Natural killer cell (primary cell): ENCODE measurements at regions not wholly inside any gene's neighbourhood (a gene's known extent, or its start where the extent isn't known, plus 50 kb on each side); places are given as distances from the start of the nearest gene placed in this dataset.

ENCODE experiments used
- ATAC-seq, 3 donors: fragments of 150-1000 bp in 2 of 3; fragments of 200-7000 bp in 1 of 3; cut with Tn5 transposase; 1 replicate in 1 of 3; 2 replicates in 2 of 3; pipeline ENCODE4 v1.10.0; 2021; ENCODE audit warnings: mild to moderate bottlenecking in 2 of 3, moderate library complexity in 2 of 3
- DNase-seq, 2 donors: peaks; one replicate each; pipeline versions ENCODE4 v3.0.0 to v3.0.0-alpha.2; 2013 to 2021; ENCODE audit warnings: mixed read lengths in 1 of 2
- H3K27ac ChIP-seq: one replicate; pipeline ENCODE4 v1.5.1; 2013; ENCODE audit warnings: mild to moderate bottlenecking, low read length
- H3K27me3 ChIP-seq: one replicate; pipeline ENCODE4 v1.6.1; 2013; ENCODE audit warnings: low read length; ENCODE audit not compliant: control insufficient read depth, insufficient read depth
- H3K36me3 ChIP-seq: one replicate; pipeline ENCODE4 v1.6.1; 2013; ENCODE audit warnings: low read length; ENCODE audit not compliant: control insufficient read depth, insufficient read depth
- H3K4me1 ChIP-seq: one replicate; pipeline ENCODE4 v1.6.1; 2013; ENCODE audit warnings: low read length; ENCODE audit not compliant: control insufficient read depth, insufficient read depth
- H3K4me3 ChIP-seq: one replicate; pipeline ENCODE4 v1.5.1; 2013; ENCODE audit warnings: low read length
- H3K9me3 ChIP-seq: one replicate; pipeline ENCODE4 v1.6.1; 2013; ENCODE audit warnings: low read length; ENCODE audit not compliant: control insufficient read depth, insufficient read depth
- H3K27ac Mint-ChIP-seq, 2 donors: one replicate each; pipeline ENCODE4 v1.8.0; 2022; ENCODE audit warnings: mild to moderate bottlenecking in 2 of 2, mixed read lengths in 2 of 2, moderate library complexity in 1 of 2
- H3K27me3 Mint-ChIP-seq, 2 donors: one replicate each; pipeline ENCODE4 v1.8.0; 2022; ENCODE audit warnings: low read depth in 2 of 2, mixed read lengths in 2 of 2
- H3K36me3 Mint-ChIP-seq: one replicate; pipeline ENCODE4 v1.8.0; 2022; ENCODE audit warnings: mixed read lengths
- H3K4me1 Mint-ChIP-seq, 2 donors: one replicate each; pipeline ENCODE4 v1.8.0; 2022; ENCODE audit warnings: mixed read lengths in 2 of 2
- H3K4me3 Mint-ChIP-seq: one replicate; pipeline ENCODE4 v1.8.0; 2022; ENCODE audit warnings: mild to moderate bottlenecking, moderate library complexity, mixed read lengths
- H3K9me3 Mint-ChIP-seq, 2 donors: one replicate each; pipeline ENCODE4 v1.8.0; 2022; ENCODE audit warnings: mixed read lengths in 2 of 2
- WGBS: methylation state at CpG from one replicate; pipeline ENCODE4 v1.1.7; 2013; ENCODE audit warnings: missing lambda C conversion rate; ENCODE audit not compliant: insufficient coverage; 5-methylcytosine and 5-hydroxymethylcytosine counted together
- intact Hi-C: fragments of 100-400 bp; cut with micrococcal nuclease; formaldehyde crosslinking; loops from one replicate; pipeline ENCODE4 v1.14.2; 2022
- TF ChIP-seq, protein P1 (sequence below): fragments of 200-600 bp; IDR thresholded peaks from one replicate; pipeline ENCODE4 v1.8.0; 2022; ENCODE audit warnings: antibody characterized with exemption

GRCh38 chr1:239587066-239587465 is 200.7 kb downstream of the CHRM3 start:
- intact Hi-C loops, result no loop called here
- peak; percentile 25 to 69 for DNase-seq
- TF ChIP-seq, protein P1, sequence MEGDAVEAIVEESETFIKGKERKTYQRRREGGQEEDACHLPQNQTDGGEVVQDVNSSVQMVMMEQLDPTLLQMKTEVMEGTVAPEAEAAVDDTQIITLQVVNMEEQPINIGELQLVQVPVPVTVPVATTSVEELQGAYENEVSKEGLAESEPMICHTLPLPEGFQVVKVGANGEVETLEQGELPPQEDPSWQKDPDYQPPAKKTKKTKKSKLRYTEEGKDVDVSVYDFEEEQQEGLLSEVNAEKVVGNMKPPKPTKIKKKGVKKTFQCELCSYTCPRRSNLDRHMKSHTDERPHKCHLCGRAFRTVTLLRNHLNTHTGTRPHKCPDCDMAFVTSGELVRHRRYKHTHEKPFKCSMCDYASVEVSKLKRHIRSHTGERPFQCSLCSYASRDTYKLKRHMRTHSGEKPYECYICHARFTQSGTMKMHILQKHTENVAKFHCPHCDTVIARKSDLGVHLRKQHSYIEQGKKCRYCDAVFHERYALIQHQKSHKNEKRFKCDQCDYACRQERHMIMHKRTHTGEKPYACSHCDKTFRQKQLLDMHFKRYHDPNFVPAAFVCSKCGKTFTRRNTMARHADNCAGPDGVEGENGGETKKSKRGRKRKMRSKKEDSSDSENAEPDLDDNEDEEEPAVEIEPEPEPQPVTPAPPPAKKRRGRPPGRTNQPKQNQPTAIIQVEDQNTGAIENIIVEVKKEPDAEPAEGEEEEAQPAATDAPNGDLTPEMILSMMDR, result no peak
- ATAC-seq, result peak; percentile 76 to 99 (median 99)
- no peak overlapping the region for H3K4me3 Mint-ChIP-seq
- H3K36me3 Mint-ChIP-seq, result no peaks in the 10 kb centered on the region
- H3K9me3 Mint-ChIP-seq, result no peaks in the 10 kb centered on the region
- peaks cover 10 to 11% of the 10 kb centered on the region in 2 donors for H3K4me1 Mint-ChIP-seq
- H3K27ac Mint-ChIP-seq, result peak overlapping the region in 1 of 2 donors; percentile 55
- Histone ChIP-seq H3K36me3 (no peaks in the 10 kb centered on the region), H3K27me3 (no peaks in the 10 kb centered on the region), H3K4me3 (no peak overlapping the region), H3K9me3 (no peaks in the 10 kb centered on the region), H3K4me1 (peaks cover 7% of the 10 kb centered on the region), H3K27ac (no peak overlapping the region)
- peaks cover 0 to 7% of the 10 kb centered on the region in 2 donors for H3K27me3 Mint-ChIP-seq
- WGBS, result 38% methylated on average over 6 of the region's 8 CpGs

GRCh38 chr1:239587574-239588369 is 201.4 kb downstream of the CHRM3 start:
- ATAC-seq (no peak), DNase-seq (no peak)
- Histone ChIP-seq H3K9me3 (no peaks in the 10 kb centered on the region), H3K27ac (no peak overlapping the region), H3K36me3 (no peaks in the 10 kb centered on the region), H3K4me3 (no peak overlapping the region), H3K27me3 (no peaks in the 10 kb centered on the region), H3K4me1 (peaks cover 7% of the 10 kb centered on the region)
- peak overlapping the region; percentile 22 to 55 for H3K27ac Mint-ChIP-seq
- WGBS, result 92% methylated on average over 6 of the region's 6 CpGs
- intact Hi-C loops, result no loop called here
- TF ChIP-seq, protein P1, result no peak
- H3K9me3 Mint-ChIP-seq, result no peaks in the 10 kb centered on the region
- no peak overlapping the region for H3K4me3 Mint-ChIP-seq
- H3K27me3 Mint-ChIP-seq, result peaks cover 0 to 2% of the 10 kb centered on the region in 2 donors
- H3K4me1 Mint-ChIP-seq, result peaks cover 16 to 18% of the 10 kb centered on the region in 2 donors
- no peaks in the 10 kb centered on the region for H3K36me3 Mint-ChIP-seq

DNA sequence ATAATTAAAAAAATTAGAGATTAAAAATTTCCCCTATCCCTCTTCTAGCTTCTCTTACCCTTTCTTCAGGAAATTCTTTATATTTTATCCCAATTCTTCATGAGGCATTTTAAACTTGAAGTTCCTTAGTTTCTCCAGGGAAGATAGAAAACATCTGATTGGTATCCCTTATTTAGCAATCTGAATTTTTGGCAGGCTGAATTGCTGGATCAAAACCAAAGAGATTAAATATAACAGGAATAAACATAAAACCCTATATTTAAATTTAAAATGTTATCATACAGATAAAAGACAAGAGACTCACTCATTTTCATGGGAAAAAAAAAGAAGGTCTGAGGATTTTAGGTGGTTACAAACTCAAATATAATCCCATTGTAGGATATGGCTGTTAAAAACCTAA is 204.2 kb downstream of the CHRM3 start:
- DNase-seq (no peak), ATAC-seq (no peak)
- Mint-ChIP-seq H3K9me3 (no peaks in the 10 kb centered on the region), H3K27ac (no peak overlapping the region), H3K4me1 (peaks cover 20 to 21% of the 10 kb centered on the region in 2 donors), H3K27me3 (no peaks in the 10 kb centered on the region), H3K4me3 (no peak overlapping the region), H3K36me3 (no peaks in the 10 kb centered on the region)
- Histone ChIP-seq H3K36me3 (no peaks in the 10 kb centered on the region), H3K9me3 (no peaks in the 10 kb centered on the region), H3K27ac (no peak overlapping the region), H3K27me3 (no peaks in the 10 kb centered on the region), H3K4me1 (peaks cover 7% of the 10 kb centered on the region), H3K4me3 (no peak overlapping the region)
- intact Hi-C loops, result no loop called here
- TF ChIP-seq, protein P1, result no peak

- intact Hi-C loops, result no loop called here
- DNase-seq (no peak), ATAC-seq (no peak)
- Mint-ChIP-seq H3K4me1 (peaks cover 10% of the 10 kb centered on the region in 2 donors), H3K9me3 (no peaks in the 10 kb centered on the region), H3K27ac (no peak overlapping the region), H3K27me3 (no peaks in the 10 kb centered on the region), H3K36me3 (no peaks in the 10 kb centered on the region), H3K4me3 (no peak overlapping the region)
- Histone ChIP-seq H3K27me3 (no peaks in the 10 kb centered on the region), H3K36me3 (no peaks in the 10 kb centered on the region), H3K27ac (no peak overlapping the region), H3K4me3 (no peak overlapping the region), H3K9me3 (no peaks in the 10 kb centered on the region), H3K4me1 (no peaks in the 10 kb centered on the region)
- 95% methylated on average over 4 of the region's 4 CpGs for WGBS
- TF ChIP-seq, protein P1, result no peak
Measured at GRCh38 chr1:239593527-239593926, 207.2 kb downstream of the CHRM3 start.
